GM18520 (cell line): ENCODE measurements at regions not wholly inside any gene's neighbourhood (a gene's known extent, or its start where the extent isn't known, plus 50 kb on each side); places are given as distances from the start of the nearest gene placed in this dataset.
"Not testable (repeated sequence)": the region's sequence is repeated elsewhere in the genome, so short reads cannot be mapped to it uniquely, and the experiment has no call there.

Experiments
- ATAC-seq: cut with Tn5 transposase; IDR thresholded peaks from one replicate; pipeline ENCODE4 v1.9.1; 2021; ENCODE audit not compliant: unreplicated experiment

DNA sequence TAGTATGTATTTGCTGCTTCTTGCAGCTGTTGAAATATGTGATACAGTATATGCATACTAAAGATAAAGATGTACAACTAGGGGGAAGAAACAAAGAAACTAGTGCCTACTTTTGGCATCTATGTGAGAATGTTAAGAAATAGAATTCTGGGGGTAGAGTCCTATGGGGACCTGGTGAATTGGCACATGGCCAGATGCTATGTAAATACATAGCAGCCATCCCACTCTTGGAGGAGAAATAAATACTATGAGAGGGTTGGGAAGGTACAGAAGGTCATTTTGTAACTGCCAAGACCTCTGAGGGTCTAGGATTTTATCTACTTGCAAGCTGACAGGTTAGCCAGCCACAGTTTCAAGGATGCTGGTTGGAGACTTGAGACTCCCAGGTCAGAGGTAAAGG lies 298.3 kb upstream of the TBL1XR1 start:
- ATAC-seq = no peak

DNA sequence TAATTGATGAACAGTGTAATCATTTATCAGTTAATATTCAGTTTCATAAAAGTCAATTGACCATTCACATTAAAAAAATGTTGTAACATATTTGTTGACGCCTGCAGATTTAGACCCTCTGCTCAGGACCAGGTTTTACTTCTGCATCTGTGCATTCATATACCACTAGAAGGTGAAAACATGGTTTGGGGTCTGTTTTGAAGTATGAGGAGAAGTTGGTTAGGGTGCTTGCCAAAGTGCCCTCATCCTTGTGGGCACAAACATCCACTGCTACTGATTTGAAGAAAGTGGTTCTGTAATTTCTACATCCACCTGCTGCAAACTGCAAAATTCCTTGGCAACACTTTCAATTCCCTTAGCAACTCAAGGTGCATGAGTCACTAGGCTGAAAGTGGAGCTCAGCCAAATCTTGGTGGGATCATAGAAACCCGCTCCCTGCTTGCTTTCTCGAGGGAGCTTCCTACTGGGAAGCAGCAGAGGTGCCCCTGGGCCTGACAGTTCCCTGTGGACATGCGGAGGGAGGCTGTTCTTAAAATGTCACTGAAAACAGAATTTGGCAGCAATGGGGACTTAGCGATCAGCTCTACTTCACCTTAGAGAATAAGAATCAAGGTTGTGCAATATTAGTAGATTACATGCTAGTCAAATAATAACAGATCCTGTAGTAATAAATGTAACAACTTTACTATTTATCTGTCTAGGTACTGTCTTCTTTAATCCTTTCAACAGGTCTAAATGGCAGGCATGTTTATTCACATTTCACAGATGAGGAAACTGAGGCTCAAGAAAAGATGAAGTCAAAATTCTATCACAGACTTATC lies 301.0 kb upstream of the TBL1XR1 start:
- no peak for ATAC-seq

DNA sequence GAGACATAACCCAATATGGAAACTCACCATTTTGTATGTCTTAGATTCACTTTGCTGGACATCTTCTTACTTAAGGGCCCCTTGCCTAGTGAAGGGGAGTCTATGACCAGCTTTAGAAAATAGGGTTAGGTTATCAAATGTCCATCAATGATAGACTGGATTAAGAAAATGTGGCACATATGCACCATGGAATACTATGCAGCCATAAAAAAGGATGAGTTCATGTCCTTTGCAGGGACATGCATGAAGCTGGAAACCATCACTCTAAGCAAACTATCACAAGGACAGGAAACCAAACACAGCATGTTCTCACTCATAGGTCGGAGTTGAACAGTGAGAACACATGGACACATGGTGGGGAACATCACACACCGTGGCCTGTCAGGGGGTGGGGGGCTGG lies 301.8 kb upstream of the TBL1XR1 start:
- not testable (repeated sequence) for ATAC-seq

DNA sequence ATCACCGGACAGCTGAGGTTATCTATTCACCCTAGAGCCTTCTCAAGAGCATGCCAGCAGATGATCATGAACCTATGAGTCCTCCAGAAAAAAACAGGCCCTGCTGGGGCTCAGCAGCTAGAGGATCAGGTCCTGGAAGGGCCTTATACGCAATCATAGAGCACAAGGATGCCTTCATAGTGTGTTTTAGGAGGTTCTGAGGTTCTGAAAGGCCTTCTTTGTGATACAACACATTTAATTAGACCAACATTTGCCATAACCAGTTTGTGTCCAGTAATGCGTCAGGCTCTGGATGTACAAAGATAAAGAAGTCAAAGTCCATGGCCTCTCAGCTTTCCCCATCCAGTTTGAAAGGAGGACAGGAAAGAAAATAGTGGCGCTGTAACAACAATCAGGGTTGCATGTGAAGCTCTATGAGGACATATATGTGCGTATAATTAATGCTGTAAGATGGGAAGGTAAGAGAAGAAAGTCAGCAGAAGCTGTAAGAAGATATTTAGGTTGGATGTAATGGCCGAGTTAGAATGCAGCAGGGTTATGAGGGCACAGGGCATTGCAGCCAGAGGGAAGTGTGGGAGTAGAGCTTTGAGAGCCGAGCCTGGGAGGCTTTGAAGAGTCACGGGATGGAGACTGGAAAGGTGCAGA lies 302.6 kb upstream of the TBL1XR1 start:
- ATAC-seq = no peak

DNA sequence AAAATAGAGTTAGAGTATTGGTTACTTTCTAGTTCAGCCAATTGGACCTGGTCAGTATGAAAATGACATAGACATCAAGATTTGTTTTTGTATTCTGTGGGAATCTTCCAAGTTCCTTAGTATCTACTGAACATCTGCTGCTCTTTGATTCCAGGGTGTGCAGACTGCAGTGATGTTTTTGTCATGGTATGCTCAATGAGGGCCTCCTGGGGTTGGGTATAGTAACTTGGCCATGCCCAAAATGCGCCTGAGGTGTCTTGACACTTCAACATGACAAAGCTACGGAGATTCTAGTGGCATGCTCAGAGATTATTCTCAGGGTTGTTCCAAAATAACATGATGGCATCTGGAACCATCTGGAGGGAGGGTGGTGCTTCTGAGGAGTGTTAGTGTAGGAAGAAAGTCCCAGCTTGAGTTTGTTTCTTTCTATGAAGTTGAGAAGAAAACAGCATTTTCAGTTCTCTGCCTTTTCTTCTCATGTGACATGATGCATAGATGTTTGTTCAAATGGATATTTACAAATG lies 313.5 kb upstream of the TBL1XR1 start:
- ATAC-seq = no peak

DNA sequence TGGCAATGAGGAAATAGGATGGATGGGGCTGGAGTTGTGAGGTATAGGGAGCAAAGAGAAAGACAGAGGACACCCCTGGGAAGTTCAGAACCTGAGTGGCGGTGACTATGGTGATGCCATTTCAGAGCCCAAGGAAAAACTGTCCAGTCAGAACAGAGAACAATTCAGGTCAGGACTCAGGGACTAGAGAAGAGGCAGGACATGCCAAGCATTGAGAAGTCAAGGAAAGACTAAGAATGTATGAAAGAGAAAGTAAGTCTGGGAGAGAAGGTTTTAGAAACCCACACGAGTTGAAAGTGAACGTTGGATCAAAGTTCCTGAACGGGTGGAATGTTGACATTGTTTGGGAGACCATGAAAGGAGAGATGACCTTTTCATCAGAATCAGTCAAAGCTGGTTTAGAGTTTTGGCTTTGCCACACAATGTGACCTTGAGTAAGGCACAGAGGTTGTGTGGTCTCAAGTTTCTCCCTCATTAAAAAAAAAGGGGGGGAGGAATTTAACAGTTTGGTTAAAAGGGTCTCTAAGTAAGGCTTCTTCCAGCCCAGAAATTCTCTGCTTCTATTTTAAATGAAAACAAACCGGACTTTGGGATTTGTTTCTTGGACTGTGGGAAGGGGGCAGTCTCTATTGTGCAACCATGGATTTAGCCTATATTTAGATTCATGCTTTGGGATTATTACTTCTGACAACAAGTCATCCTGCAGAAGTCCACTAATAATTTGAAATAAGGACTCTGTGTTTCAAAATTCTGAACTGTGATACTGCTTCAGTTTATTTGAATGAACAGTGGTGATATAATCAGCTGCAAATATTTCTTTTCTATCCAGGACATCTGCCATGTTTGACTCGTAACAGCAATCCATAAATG lies 315.9 kb upstream of the TBL1XR1 start:
- ATAC-seq = no peak

DNA sequence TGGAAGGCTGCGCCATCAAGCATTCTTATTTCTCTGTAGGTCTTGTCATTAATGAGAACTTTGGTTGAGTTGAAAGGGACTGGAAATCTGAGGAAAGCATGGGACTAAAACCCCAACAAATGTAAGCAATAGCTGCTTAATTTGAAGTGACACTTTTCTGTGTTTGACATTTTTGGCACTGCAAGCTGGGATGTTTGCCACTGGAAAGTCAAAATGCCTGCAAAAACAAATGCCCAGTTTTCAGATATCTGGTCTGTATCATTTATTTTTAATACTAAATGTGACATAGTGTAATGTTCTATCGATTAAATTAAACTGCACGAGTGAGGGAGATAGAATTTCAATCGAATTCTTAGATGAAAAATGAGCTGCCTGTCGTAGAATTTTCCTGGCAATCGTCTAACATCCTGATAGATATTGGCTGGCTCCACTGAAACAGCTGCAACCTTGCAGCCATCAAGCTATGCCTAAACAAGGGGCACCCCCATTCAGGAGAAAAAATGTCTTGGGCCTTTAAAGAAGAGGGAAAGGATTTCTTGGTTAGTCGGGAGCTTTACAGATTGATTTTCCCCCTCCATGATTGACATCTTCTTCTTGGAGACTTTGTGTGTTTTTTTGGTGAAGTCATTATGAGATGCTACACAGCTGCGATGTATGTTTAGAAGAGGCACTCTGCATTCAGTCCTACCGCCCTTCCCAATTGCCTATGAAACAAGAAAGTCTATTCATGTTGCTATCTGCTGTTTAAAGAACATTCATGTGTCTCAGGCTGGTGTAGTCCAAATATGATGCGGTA lies 316.7 kb upstream of the TBL1XR1 start:
- no peak for ATAC-seq

DNA sequence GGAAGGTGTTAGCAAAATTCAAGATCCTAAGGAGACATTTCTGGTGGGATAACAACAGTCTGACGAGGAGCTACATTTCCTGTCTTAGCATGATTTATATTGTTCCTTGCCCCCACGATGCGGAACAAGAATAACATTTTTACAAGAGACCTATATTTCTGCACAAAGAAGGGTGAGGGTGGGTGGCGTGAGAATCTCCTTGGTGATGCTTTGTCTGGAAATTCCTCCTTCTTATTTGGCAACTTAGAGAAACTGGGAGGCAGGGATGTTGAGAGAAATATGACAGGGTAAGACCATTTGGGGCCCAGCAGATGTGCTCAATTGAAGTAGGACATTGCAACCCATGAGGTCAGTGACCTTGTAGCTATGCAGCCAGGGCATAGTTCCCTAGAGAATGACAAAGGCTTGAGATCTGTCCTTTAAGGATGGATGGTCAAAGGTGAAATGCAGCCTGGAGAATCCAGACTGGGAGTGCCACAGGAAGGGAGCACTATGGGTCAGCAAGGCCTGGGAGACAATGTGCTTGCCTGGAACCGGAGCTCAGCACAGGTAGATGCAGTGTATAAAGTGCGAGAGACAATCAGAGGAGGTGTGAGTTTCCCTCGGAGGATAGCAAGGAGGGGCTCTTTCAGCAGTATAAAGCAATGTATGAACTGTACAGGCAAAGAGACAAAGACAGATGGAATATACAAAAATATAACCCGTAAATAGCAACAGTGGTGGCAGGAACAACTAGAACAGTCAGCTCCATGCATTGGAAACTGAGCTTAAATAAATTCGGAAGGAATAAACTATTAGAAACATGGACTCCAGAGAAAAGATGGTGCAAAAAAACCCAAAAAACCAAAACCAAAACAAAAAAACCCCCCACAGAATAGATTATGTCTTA lies 317.6 kb upstream of the TBL1XR1 start:
- ATAC-seq = no peak

DNA sequence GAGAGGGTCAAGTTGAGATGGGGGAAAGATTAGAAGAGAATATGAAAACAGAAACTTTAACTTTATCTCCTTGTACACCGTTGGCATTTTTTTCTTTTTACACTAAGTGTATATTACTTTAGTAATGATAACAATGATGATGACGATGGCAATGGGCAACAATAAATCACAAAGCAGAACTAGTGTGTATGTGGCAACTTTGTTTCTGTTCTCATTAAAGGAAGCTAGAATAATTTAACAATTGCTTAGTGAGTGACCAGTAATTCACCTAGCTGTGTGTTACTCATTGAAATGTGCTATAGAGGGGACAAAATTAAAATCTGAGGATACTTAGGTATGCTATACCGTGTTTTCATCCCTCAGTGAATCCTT lies 318.5 kb upstream of the TBL1XR1 start:
- ATAC-seq = no peak

DNA sequence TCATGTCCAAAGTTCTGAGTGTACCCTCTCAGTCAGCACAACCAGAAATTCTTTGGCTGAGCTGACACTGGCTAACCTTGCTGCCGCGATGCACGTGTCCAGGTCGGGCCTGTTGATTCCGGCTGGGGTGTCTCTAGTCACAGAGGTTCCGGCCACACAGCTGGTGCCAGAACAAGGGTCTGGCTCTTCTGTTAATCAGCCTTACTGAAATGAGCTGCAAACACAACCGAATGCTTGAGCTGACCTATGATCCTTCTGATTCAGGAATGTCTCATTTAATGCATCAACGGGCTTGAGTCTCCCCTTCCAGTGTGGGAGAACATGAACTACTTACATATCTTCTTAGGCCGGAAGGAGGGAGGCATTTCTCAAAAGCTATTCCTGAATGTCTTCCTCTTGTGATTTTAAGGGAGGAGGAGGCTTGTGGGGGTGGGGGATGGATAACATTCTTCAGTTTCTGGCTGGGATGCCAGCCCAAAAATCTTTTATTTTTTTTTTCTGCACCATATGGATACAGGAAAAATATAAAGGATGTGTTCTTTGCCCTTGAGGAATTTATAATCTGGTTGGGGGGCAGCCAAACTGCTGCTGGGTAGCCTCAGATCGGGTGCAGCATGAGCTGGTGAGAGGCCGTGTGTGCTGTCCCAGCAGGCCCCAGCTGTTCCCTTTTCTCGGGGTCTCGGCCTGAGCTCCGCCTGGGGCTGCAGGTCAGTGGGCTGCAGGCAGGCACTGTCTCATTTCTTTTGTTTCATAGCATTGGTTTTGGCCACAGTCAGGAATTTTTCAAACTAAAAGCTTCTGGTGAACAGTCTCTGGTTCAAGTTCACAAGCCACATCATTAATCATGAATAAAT lies 319.1 kb upstream of the TBL1XR1 start:
- ATAC-seq = no peak

DNA sequence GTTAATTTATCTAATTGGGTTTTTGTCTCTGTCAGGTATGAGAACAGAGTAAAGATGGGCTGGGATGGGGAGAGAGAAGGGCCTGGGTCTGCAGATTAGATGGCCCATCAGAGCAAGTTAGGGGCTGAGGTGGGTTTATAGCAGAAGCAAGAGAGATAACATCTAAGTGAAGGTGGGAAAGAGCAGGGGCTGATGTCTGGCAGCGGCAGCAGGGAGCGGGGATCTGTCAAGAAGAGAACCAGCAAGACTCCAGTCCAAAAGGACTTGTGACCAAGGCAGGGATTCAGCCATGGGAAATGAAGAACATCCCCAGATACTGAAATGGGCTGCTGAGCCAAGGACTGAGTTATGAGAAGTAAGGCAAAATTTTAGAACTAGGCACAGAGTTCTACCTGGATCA lies 320.6 kb upstream of the TBL1XR1 start:
- ATAC-seq = no peak

DNA sequence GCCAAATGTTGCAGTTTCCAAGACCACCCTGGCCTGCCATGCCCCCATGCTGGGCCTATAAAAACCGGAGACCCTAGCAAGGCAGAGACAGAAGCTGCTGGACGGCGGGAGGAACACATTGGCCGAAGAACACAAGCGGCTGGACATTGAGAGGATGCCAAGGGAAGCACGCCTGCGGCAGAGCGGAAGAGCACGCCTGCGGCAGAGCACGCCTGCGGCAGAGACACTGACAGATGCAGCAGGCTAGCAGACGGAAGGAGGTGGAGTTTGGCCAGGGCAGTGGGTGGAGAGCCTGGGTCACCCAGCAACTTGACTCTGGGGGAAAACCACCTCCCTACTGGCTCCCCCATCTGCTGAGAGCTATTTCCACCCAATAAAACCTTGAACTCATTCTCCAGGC lies 322.3 kb upstream of the TBL1XR1 start:
- no peak for ATAC-seq

DNA sequence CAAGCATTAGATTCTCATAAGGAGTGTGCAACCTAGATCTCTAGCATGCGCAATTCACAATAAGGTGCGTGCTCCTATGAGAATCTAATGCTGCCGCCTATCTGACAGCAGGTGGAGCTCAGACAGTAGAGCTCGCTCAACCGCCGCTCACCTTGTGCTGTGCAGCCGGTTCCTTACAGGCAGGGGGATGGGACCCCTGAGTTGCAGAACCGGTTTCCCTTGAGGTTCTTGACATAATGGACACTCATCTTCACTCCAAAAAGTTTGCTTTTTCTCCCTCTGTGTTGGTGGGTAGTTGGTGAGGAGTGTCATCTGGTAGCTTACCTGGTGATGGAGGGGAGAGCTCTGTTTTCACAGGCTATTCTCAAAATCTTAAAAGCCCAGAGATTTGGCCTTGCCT lies 324.0 kb upstream of the TBL1XR1 start:
- ATAC-seq = no peak

DNA sequence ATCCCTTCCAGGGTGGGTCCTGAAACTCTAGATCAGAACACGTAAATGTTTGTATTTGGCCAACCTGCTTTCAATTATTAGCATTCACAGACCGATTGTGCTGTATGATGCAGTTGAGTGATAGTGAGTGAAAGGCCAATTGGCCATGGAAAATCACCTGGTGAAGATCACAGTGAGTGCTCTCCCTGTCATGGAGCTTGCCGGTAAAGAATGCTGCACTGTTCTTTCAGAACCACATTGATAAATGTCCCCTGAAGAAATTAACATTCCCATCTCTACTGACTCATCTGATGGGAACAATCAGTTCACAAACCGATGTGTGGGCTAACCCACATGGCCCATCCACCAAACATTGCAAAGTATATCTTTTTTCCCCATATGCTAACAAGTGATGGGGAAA lies 324.8 kb upstream of the TBL1XR1 start:
- ATAC-seq = no peak

DNA sequence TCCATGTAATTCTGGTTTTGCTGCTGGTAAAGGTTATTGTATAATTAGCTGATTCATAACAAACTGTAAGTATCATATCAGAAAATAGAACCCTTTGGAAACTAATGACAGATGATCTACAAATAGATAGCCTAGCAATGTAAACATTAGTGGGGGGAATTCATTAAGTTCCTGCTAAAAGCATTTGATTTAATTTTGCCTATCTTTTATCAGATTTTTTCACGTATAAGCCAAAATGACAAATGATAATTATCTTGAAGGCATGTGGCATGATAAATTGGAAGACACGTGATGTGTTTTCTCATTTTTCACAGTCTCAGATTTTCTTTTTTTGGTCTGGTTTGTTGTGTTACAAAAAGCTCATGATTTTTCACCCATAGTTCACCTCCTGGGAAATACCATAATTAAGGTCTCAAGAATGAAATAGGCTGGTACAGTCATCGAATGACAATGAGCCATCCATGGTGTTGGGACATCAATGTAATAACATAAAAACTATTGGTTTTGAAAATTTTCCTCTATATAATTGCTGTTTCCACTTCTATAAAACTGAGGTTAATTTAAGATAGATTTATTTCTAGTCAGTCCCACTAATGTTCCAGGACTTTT lies 325.9 kb upstream of the TBL1XR1 start:
- ATAC-seq = no peak

DNA sequence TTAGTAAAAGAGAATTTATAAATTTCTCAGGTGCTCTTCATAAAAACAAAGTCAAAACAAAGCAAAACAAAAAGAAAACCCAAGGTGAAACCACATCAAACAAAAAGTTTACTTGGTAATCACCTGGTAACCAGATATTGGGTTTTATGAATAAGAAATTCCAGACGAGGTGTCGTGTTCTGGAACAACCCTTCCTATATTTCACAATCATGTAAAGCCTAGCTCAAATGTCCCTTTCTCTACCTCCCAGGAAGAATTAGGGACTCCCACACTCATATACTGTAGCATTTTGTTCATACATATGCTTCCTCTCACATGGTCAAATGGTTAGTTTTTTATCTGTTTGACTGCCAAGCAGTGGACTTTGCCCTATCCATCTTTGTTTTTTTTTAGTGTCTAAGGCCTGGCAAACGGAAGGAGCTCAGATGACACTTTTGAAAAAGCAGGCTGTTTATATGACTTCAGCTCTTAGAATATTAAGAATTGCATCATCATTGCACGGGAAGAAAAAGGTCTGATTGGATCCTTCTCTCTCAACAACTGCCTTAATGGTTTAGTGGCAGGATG lies 326.7 kb upstream of the TBL1XR1 start:
- ATAC-seq = no peak

DNA sequence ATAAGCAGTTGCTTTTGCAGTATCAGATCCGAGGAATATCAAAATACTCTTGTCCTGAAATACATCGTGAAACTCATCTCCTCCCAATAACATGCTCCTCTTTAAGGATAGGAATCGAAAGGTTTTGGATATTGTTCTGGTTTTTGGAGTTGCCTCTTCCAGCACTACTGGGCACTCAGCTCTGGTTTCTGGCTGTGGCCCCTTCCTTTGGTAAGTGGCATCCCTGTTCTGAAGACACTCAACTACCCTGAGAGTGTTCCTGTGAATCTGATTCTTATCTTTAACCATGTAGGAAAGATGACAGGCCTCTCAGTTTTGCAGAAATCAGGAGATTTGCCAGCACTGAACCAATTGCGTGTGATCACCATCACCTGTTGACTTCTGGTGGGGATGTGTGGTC lies 327.5 kb upstream of the TBL1XR1 start:
- ATAC-seq = no peak

DNA sequence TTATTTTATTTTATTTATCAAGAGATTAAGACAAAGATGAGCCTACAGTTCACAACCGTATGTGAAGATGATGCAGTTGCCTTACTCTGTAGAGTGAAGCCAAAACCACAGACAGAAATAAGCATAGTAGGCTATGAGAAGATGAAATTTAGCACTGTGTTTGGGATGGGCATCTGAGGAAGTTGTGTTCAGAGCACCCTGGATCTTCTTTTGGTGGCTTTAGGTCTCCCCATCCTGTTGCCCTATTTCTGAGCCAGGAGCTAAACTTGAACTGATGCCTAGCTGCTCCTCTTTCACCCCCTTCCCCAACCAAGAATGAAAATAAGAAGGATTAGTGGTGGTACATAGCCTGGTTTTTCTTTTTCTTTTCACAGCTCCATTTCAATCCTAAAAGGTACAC lies 328.1 kb upstream of the TBL1XR1 start:
- ATAC-seq = no peak
